Activated CD8-positive, alpha-beta memory T cell treated with anti-CD3 and anti-CD28 coated beads, Interleukin-2, amount 50 U/mL, for 1 hour (primary cell): ENCODE measurements at regions not wholly inside any gene's neighbourhood (a gene's known extent, or its start where the extent isn't known, plus 50 kb on each side); places are given as distances from the start of the nearest gene placed in this dataset.

Source experiments
- DNase-seq: peaks from one replicate; pipeline ENCODE4 v3.0.0-alpha.2; 2020; ENCODE audit errors: extremely low read depth

- no peak for DNase-seq
Observed at GRCh38 chr4:155515444-155516075, 138.8 kb upstream of the MAP9 start.

GRCh38 chr4:155514628-155515027 is 137.9 kb upstream of the MAP9 start:
- DNase-seq = no peak

GRCh38 chr4:155512817-155513216 is 136.1 kb upstream of the MAP9 start:
- DNase-seq = no peak

DNA sequence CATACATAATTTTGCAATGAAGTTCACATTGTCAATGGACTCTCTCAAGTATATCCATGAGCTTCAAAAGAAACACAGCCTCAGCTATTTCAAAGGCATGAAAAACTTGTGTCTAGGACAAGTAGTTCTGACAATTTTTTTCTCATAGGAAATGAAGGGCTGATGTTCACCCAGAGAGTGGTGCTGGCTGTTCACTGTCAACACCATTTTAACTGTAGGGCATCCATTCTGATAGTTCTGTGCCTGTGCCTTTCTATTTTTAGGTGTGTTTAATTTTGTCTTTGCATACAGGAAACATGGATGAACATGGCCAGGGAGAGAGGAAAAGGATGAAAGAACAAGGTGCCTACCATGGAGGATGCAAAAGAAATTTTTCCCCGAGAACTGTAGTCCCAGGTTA is 135.3 kb upstream of the MAP9 start:
- DNase-seq = no peak

DNA sequence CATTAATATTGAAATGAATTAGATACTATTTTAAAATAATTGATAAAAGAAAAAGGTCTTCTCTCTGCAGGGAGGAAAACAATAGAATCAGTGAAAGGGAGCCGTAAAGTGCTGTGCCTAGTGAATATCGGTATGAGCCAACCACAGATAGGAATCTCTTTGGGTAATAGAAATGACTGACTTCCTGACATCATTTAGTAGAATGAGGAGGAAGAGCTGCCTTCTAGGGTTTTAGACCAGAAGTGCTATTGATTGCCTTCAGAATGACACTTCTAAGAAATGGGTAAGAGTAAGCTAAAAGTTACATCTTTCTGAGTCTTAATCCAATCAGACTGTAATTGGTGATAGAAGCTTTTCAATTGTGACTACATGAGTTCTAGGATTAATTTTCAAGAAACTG is 134.0 kb upstream of the MAP9 start:
- no peak for DNase-seq

GRCh38 chr4:155509555-155509954 is 132.8 kb upstream of the MAP9 start:
- DNase-seq = no peak

- no peak for DNase-seq
Observed at GRCh38 chr4:155506745-155507144, 130.0 kb upstream of the MAP9 start.

GRCh38 chr4:155505321-155505720 is 128.6 kb upstream of the MAP9 start:
- no peak for DNase-seq

DNA sequence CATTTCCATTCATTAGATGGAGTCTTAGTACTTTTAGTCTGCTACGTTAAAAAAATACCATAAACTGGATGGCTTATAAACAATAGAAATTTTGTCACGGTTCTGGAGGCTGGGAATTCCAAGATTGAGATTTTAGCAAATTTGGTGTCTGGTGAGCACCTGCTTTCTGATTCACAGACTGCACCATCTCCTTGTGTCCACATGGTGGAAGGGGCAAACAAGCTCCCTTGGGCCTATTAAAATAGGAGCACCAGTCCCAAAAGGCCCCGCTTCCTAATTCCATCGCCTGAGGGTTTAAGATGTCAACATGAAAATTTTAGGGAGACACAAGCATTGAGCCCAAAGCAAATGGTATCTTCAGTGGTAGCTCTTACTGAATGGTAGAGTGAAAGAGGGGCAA is 120.5 kb upstream of the MAP9 start:
- DNase-seq = no peak

DNA sequence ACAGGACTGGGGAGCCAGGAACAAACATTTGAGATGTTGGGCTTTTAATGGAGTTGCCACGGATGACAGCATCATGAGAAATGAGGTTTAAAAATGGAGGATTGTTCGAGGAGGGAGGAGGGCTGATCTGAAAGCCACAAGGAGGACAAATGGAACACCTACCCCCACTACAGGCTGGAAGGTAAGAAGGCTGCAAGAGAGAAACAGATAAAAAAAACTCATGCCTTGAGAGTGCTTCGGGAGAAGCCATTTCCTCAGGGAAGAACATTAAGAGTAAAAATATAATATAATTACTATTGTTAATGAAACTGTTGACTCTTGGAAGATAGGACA is 119.5 kb upstream of the MAP9 start:
- no peak for DNase-seq

- DNase-seq = no peak
Observed at GRCh38 chr4:155495572-155496293, 119.0 kb upstream of the MAP9 start.

GRCh38 chr4:155494037-155494718 is 117.4 kb upstream of the MAP9 start:
- no peak for DNase-seq

DNA sequence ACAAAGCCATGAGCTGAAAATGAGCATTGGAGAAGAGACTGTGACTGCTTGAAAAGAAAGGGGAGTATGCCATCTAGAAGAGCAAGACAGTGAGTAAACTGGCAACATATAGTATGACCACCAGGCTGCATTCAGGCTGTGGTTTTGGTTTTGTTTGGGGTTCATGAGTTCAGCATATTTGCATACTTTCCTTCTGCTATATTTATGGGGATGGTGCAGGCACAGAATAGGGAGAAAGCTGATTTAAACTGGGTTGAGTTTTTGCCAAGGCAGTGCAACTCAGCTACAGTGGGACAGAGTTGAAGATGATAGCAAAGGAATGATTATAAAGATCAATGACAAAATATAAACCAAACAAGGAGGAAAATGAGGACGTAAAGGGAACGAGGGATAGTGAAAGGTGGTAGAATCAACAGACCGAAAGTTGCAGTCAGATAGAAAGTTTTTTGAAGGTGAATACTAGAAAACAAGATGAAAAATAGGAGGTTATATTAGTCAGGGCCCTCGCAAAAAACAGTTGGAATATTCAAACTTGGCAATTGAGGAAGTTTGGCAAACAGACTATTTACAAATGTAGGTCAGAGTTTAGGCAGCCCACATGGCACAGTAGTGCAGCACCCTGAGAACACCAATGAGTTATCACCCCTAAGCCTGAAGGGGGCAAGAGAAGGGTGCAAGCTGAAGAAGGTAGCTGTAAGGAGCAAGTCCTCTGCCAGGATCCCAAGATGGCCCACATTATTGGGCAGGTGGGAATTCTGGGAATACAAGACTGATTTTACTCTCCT is 114.8 kb upstream of the MAP9 start:
- DNase-seq = no peak

- DNase-seq = no peak
Observed at GRCh38 chr4:155489271-155489670, 112.5 kb upstream of the MAP9 start.

- no peak for DNase-seq
Observed at GRCh38 chr4:155488691-155489090, 111.9 kb upstream of the MAP9 start.

DNA sequence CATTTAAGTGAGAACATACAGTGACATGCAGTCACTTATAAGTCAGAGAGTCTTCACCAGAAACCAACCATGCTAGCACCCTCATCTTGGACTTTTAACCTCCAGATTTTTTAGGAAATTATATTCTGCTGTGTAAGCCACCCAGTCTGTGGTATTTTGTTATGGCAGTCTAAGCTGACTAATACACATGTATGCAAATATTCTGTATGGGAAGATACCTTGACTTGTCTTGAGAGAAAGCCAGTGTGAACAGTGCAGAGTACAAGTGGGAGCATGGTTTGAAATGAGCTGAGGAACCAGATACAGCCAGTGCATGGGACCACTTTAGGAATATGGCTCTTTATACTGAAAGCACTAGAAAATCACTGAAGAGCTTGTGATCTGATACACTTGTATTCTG is 110.4 kb upstream of the MAP9 start:
- DNase-seq = no peak

- DNase-seq = no peak
Observed at GRCh38 chr4:155481150-155481549, 104.4 kb upstream of the MAP9 start.

- no peak for DNase-seq
Observed at GRCh38 chr4:155479835-155480234, 103.1 kb upstream of the MAP9 start.

GRCh38 chr4:155478336-155478835 is 101.6 kb upstream of the MAP9 start:
- DNase-seq = no peak

GRCh38 chr4:155474758-155475157 is 98.0 kb upstream of the MAP9 start:
- no peak for DNase-seq

DNA sequence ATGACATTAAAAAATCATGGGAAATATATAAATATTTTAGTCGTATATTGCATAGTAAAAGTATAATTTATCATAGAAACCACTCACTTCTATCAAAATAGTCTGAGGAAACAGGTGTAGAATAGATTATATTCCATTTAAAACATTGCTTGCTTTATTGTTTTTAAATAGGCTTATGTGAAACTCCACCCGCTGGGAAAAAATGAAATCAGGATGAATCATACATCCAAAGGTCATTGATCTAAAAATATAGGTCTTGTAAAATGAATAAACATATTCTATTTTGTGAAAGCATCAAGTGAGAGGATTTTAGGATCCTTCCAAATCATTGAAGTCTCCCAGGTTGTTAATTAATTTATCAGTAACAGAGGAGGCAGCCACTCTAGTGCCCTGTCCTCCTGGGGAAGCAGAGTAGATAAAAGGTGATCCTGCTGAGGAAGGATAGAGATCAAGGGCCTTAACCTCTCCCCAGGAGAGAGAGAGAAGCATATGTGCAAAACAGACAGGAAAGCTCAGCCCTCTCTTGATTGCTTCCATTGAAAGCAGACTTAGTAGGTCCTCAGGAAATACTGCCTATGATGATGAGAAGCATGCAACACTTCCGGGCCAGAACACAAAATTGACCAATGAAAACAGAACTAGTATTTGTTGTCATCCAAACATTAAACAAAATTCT is 96.8 kb upstream of the MAP9 start:
- no peak for DNase-seq

- DNase-seq = no peak
Observed at GRCh38 chr4:155468282-155468681, 91.5 kb upstream of the MAP9 start.
